GM12891 (cell line): ENCODE measurements at regions not wholly inside any gene's neighbourhood (a gene's known extent, or its start where the extent isn't known, plus 50 kb on each side); places are given as distances from the start of the nearest gene placed in this dataset.

Source experiments
- PAX5 ChIP-seq: IDR thresholded peaks from 2 replicates; pipeline ENCODE4 v1.6.1; 2011; ENCODE audit warnings: low read length, moderate library complexity, mild to moderate bottlenecking; ENCODE audit not compliant: insufficient read depth, severe bottlenecking
- POLR2A ChIP-seq: IDR thresholded peaks from 2 replicates; pipeline ENCODE4 v1.6.1; 2011; ENCODE audit warnings: low read depth, low read length, control low read depth
- POLR2AphosphoS5 ChIP-seq: IDR thresholded peaks from 2 replicates; pipeline ENCODE4 v1.6.1; 2011; ENCODE audit warnings: low read depth, low read length, control low read depth
- POU2F2 ChIP-seq: IDR thresholded peaks from 2 replicates; pipeline ENCODE4 v1.6.1; 2011; ENCODE audit warnings: low read depth, mild to moderate bottlenecking, control low read depth, low read length, moderate library complexity
- SPI1 ChIP-seq: IDR thresholded peaks from 2 replicates; pipeline ENCODE4 v1.6.1; 2011; ENCODE audit warnings: low read depth, low read length, control low read depth
- TAF1 ChIP-seq: IDR thresholded peaks from 2 replicates; pipeline ENCODE4 v1.6.1; 2011; ENCODE audit warnings: low read depth, low read length, control low read depth

- TF ChIP-seq POLR2A (no peak), POLR2AphosphoS5 (no peak), SPI1 (no peak), TAF1 (no peak), POU2F2 (no peak), PAX5 (no peak)
Measured at GRCh38 chr5:8290721-8291120, 421.8 kb downstream of the MTRR start.
